Epithelial cell of proximal tubule (primary cell): ENCODE measurements at regions not wholly inside any gene's neighbourhood (a gene's known extent, or its start where the extent isn't known, plus 50 kb on each side); places are given as distances from the start of the nearest gene placed in this dataset.

ENCODE experiments used
- DNase-seq: peaks from one replicate; pipeline ENCODE4 v3.0.0-alpha.2; 2011; ENCODE audit warnings: low read depth
- H3K4me3 ChIP-seq: 2 replicates; pipeline ENCODE4 v1.5.1; 2011; ENCODE audit warnings: low read depth, mild to moderate bottlenecking, low read length
- CTCF ChIP-seq: conservative IDR thresholded peaks from 2 replicates; pipeline ENCODE4 v1.5.1; 2012; ENCODE audit warnings: low read depth, mild to moderate bottlenecking, low read length

DNA sequence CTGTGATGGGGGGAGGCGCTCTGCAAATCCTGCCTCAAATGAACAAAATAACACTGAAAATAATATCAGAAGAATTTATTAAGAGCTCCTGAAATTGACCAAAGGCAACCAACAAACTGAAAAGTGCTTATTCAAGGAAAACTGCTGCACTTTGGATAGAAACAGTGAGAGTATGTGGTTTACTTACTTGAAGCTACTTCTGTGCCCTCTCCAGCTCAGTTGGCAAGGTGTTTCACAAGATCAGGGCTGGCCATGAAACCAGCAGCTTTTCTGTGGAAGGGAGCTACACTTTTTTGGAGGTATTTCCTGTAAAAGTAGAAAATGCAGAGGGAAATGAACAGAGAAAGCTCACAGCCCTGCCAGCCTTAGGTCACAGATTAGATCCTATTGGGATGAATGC lies 310.0 kb upstream of the SPAG17 start:
- no peak for TF ChIP-seq CTCF
- DNase-seq: no peak
- no peak overlapping the region for H3K4me3 ChIP-seq

- TF ChIP-seq CTCF: no peak
- no peak overlapping the region for H3K4me3 ChIP-seq
- DNase-seq: no peak
Observed at GRCh38 chr1:118488787-118489186, 303.8 kb upstream of the SPAG17 start.

- no peak for DNase-seq
- TF ChIP-seq CTCF: no peak
- H3K4me3 ChIP-seq: no peak overlapping the region
Observed at GRCh38 chr1:118487932-118488331, 302.9 kb upstream of the SPAG17 start.

DNA sequence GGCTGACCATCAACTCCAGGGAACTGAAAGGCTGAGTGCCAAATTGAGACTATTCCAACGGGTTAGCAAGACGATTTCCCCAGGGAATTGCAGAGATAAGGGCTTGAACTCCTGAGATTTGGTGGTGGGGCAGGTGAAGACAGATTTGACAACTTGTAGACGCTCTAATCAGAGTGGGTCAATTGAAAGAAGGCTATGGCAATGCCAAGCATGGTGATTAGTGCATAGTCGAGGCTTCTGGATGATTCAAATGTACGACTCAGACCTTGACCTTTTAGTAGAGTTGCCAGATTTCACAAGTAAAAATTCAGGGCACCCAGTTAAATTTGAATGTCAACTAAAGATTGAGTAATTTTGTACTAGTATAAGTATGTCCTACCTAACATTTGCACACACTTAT lies 302.1 kb upstream of the SPAG17 start:
- no peak for TF ChIP-seq CTCF
- no peak for DNase-seq
- no peak overlapping the region for H3K4me3 ChIP-seq

DNA sequence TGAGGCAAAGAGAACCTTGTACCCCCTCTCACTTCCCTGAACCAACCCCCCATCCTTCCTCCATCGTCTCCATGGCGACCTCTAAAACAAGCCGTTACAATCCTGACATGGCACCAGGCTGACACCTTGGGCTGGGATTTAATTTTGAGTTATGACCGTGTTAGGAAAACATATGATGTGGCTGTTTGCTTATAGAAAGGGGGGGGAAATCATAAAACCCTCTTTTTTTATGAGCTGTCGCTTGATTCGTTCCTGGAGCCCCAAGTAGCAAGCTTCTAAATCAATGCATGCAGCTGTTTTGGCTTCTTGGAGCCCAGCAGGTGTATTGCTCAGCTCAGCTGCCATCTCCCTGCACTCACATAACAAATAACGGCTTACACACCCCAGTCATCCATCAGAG lies 301.2 kb upstream of the SPAG17 start:
- no peak for DNase-seq
- no peak for TF ChIP-seq CTCF
- no peak overlapping the region for H3K4me3 ChIP-seq

- H3K4me3 ChIP-seq: no peak overlapping the region
- no peak for DNase-seq
- TF ChIP-seq CTCF: no peak
Observed at GRCh38 chr1:118485757-118486156, 300.7 kb upstream of the SPAG17 start.

GRCh38 chr1:118484893-118485292 lies 299.9 kb upstream of the SPAG17 start:
- no peak for DNase-seq
- no peak overlapping the region for H3K4me3 ChIP-seq
- TF ChIP-seq CTCF: no peak
